ENCODE measurements at regions not wholly inside any gene's neighbourhood (a gene's known extent, or its start where the extent isn't known, plus 50 kb on each side); places are given as distances from the start of the nearest gene placed in this dataset.

DNA sequence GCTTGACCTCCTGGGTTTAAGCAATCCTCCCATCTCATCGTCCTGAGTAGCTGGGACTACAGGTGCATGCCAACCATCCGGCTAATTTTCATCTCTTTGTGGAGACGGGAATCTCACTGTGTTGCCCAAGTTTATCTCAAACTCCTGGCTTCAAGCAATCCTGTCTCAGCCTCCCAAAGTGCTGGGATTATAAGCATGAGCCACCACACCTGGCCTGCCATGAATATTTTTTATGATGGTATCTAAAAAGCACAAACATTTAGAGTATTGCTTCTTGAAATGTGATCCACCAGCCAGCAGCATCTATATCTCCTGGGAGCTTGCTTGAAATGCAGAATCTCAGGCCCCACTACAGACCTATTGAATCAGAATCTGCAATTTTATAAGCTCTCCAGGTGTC is 111.2 kb upstream of the CLDN10 start:
- Histone ChIP-seq H2BK12ac (ENCODE audit: insufficient read length, low read depth, low read length) (no peak overlapping the region), H3K23me2 (ENCODE audit: insufficient read length, low read depth, low read length, poor library complexity, severe bottlenecking) (no peaks in the 10 kb centered on the region), H2BK15ac (ENCODE audit: low read depth, low read length) (no peak overlapping the region), H3K79me2 (ENCODE audit: insufficient read depth, low read length) (no peaks in the 10 kb centered on the region), H3K14ac (ENCODE audit: insufficient read depth, low read length) (no peak overlapping the region), H3K79me1 (ENCODE audit: insufficient read depth, low read depth, low read length, poor library complexity, severe bottlenecking) (no peaks in the 10 kb centered on the region), H2BK120ac (ENCODE audit: low read depth, low read length, poor library complexity, severe bottlenecking) (no peak overlapping the region), H2BK5ac (ENCODE audit: insufficient read length, low read length) (no peak overlapping the region), H3K56ac (ENCODE audit: insufficient read length, low read depth, low read length) (no peak overlapping the region), H4K20me1 (ENCODE audit: control insufficient read depth, insufficient read depth, insufficient read length) (no peaks in the 10 kb centered on the region), H3K4me1 (ENCODE audit: insufficient read depth, low read length) (no peaks in the 10 kb centered on the region), H3K27ac (ENCODE audit: insufficient read length, low read depth, low read length) (no peak overlapping the region), H3K9me3 (ENCODE audit: control insufficient read depth, low read depth, low read length) (no peaks in the 10 kb centered on the region), H3K4me2 (ENCODE audit: insufficient read depth, insufficient read length, low read length) (no peak overlapping the region), H2BK20ac (ENCODE audit: low read depth, low read length, poor library complexity, severe bottlenecking) (no peak overlapping the region), H4K8ac (replicated peaks; ENCODE audit: insufficient read length, low read depth, low read length) (no peak overlapping the region), H3K18ac (ENCODE audit: insufficient read length, low read depth, low read length) (no peak overlapping the region), H3K23ac (ENCODE audit: insufficient read length, low read depth, low read length) (no peak overlapping the region), H3K9ac (ENCODE audit: extremely low read depth, insufficient read length, low read length) (no peak overlapping the region), H3K27me3 (ENCODE audit: insufficient read depth, low read length) (no peaks in the 10 kb centered on the region), H2AK5ac (ENCODE audit: insufficient read length, low read length) (no peak overlapping the region), H4K5ac (ENCODE audit: insufficient read length, low read depth, low read length) (no peak overlapping the region), H3T11ph (ENCODE audit: low read length) (no peak overlapping the region), H4K91ac (ENCODE audit: insufficient read length, low read depth, low read length) (no peak overlapping the region), H2AFZ (ENCODE audit: low read length) (no peak overlapping the region), H3K4ac (ENCODE audit: low read depth, low read length) (no peak overlapping the region)
- H3K36me3 Mint-ChIP-seq (ENCODE audit: insufficient read depth in 1 of 3, low read depth in 3 of 3), result no peaks in the 10 kb centered on the region
- H3K4me1 Mint-ChIP-seq, result peaks cover 5 to 6% of the 10 kb centered on the region in 2 experiments
- H3K27me3 Mint-ChIP-seq (ENCODE audit: low read depth), result no peaks in the 10 kb centered on the region
- H3K9me3 Mint-ChIP-seq, result no peaks in the 10 kb centered on the region; a peak in 1 of 5 replicates
- no peak for DNase-seq
- TF ChIP-seq CTCF (conservative IDR thresholded peaks at IDR 0.05), result no peak
- no peak overlapping the region for H3K27ac Mint-ChIP-seq
- no CpG with 5 or more reads among the region's 3 CpGs for WGBS (ENCODE audit: extremely low coverage, insufficient read length, low lambda C conversion rate)
- H3K4me3 Mint-ChIP-seq, result no peak overlapping the region

All from H9 (cell line).